ENCODE measurements at regions not wholly inside any gene's neighbourhood (a gene's known extent, or its start where the extent isn't known, plus 50 kb on each side); places are given as distances from the start of the nearest gene placed in this dataset.

DNA sequence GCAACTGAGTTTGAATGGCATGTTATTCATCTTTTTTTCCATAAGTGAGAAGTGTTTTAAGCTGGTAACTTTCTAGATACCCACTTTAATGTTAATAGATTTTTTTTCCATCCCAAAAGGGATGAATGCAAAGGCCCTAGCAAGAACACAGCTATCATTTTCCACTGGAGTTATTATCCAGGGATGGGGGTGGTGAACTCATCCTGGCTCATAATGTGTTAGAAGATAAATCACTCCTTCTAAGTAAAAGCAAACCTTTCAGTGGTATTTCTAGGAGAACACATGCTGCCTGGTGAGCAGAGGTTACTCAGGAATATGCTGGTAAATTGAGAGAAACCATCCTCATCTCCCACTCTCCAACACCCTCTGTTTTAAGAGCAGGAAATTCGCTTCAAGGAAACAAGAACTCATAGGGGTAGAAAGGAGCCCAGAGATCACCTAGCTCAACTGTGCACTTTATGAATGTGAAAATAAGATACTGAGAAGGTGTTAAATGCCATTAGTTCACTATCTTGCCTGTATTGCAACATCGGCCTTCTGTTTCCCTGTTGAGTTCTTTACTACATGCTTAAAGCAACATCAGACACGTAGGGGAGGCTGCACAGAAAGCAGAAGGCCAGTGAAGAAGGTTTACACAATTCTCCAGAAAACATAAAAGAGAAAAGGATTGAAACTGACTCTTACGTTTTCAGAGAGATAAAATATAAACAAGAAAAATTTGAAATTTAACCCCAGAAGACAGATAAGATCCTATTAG is 264.0 kb upstream of the PRKCQ start:
- H3K27me3 Mint-ChIP-seq (ENCODE audit: insufficient read depth, low read depth, poor library complexity), result peaks cover 4% of the 10 kb centered on the region
- ATAC-seq, result no peak
- H3K9me2 ChIP-seq (ENCODE audit: insufficient read depth), result 0 out of 2 replicates have a peak, but pooled peaks cover 5% of the 10 kb centered on the region
- H3K9me3 Mint-ChIP-seq, result peaks cover 32% of the 10 kb centered on the region
- no peaks in the 10 kb centered on the region for H3K4me1 ChIP-seq (ENCODE audit: insufficient read depth)
- no peak for DNase-seq (ENCODE audit: low spot score)
- H4K20me1 ChIP-seq (replicated peaks; ENCODE audit: insufficient read depth), result no peaks in the 10 kb centered on the region
- no peaks in the 10 kb centered on the region for H3K4me1 Mint-ChIP-seq
- 0 out of 2 replicates have a peak, but pooled peaks cover 4% of the 10 kb centered on the region for H3K36me3 ChIP-seq (ENCODE audit: insufficient read depth)
- no peak overlapping the region for H3K4me3 Mint-ChIP-seq
- H3K4me3 ChIP-seq, result no peak overlapping the region
- H3F3A ChIP-seq (replicated peaks; ENCODE audit: low read depth), result no peaks in the 10 kb centered on the region
- H3K27ac Mint-ChIP-seq, result no peak overlapping the region
- H3K79me2 ChIP-seq (replicated peaks; ENCODE audit: insufficient read depth), result no peaks in the 10 kb centered on the region
- H3K27me3 ChIP-seq (ENCODE audit: insufficient read depth), result no peaks in the 10 kb centered on the region
- H2AFZ ChIP-seq, result no peak overlapping the region
- no peak overlapping the region for H3K27ac ChIP-seq (ENCODE audit: low read depth)
- peaks cover 32% of the 10 kb centered on the region for H3K36me3 Mint-ChIP-seq (ENCODE audit: low read depth)
- TF ChIP-seq STAT1 (IDR thresholded peaks at IDR 0.05; ENCODE audit: unreplicated experiment) (no peak), POLR2AphosphoS5 (IDR thresholded peaks at IDR 0.05; ENCODE audit: low read depth) (no peak), ZNF462 (CRISPR knock-in tag; IDR thresholded peaks at IDR 0.05) (no peak), REST (IDR thresholded peaks at IDR 0.05; ENCODE audit: unreplicated experiment) (no peak), ZNF331 (CRISPR knock-in tag; IDR thresholded peaks at IDR 0.05; ENCODE audit: low read depth) (no peak), ZNF114 (CRISPR knock-in tag; IDR thresholded peaks at IDR 0.05) (no peak), NANOG (IDR thresholded peaks at IDR 0.05; ENCODE audit: borderline replicate concordance) (no peak), EZH2phosphoT487 (IDR thresholded peaks at IDR 0.05; ENCODE audit: unreplicated experiment) (no peak), JUNB (IDR thresholded peaks at IDR 0.05; ENCODE audit: unreplicated experiment) (no peak), CREB1 (CRISPR knock-in tag; IDR thresholded peaks at IDR 0.05; ENCODE audit: low read depth) (no peak), CTCF (conservative IDR thresholded peaks at IDR 0.05; ENCODE audit: low read depth in 2 of 2) (no peak), EZH2 (IDR thresholded peaks at IDR 0.05; ENCODE audit: low read depth, unreplicated experiment) (no peak)
- TF ChIP-seq, protein P1, sequence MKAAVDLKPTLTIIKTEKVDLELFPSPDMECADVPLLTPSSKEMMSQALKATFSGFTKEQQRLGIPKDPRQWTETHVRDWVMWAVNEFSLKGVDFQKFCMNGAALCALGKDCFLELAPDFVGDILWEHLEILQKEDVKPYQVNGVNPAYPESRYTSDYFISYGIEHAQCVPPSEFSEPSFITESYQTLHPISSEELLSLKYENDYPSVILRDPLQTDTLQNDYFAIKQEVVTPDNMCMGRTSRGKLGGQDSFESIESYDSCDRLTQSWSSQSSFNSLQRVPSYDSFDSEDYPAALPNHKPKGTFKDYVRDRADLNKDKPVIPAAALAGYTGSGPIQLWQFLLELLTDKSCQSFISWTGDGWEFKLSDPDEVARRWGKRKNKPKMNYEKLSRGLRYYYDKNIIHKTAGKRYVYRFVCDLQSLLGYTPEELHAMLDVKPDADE (IDR thresholded peaks at IDR 0.05), result no peak
- no peak overlapping the region for H3K4me2 ChIP-seq
